ENCODE measurements at regions not wholly inside any gene's neighbourhood (a gene's known extent, or its start where the extent isn't known, plus 50 kb on each side); places are given as distances from the start of the nearest gene placed in this dataset.

GRCh38 chr16:62863139-62863538 lies 826.9 kb upstream of the CDH8 start:
- H3K4me1 Mint-ChIP-seq (ENCODE audit: low read depth): no peaks in the 10 kb centered on the region
- H3K4me3 Mint-ChIP-seq: no peak overlapping the region
- peaks cover 46% of the 10 kb centered on the region for H3K9me3 Mint-ChIP-seq
- TF ChIP-seq, protein P1, sequence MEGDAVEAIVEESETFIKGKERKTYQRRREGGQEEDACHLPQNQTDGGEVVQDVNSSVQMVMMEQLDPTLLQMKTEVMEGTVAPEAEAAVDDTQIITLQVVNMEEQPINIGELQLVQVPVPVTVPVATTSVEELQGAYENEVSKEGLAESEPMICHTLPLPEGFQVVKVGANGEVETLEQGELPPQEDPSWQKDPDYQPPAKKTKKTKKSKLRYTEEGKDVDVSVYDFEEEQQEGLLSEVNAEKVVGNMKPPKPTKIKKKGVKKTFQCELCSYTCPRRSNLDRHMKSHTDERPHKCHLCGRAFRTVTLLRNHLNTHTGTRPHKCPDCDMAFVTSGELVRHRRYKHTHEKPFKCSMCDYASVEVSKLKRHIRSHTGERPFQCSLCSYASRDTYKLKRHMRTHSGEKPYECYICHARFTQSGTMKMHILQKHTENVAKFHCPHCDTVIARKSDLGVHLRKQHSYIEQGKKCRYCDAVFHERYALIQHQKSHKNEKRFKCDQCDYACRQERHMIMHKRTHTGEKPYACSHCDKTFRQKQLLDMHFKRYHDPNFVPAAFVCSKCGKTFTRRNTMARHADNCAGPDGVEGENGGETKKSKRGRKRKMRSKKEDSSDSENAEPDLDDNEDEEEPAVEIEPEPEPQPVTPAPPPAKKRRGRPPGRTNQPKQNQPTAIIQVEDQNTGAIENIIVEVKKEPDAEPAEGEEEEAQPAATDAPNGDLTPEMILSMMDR (IDR thresholded peaks at IDR 0.05): no peak
- no peak for DNase-seq
- H3K27ac Mint-ChIP-seq: no peak overlapping the region
- no peaks in the 10 kb centered on the region for H3K27me3 Mint-ChIP-seq (ENCODE audit: insufficient read depth)
- no peaks in the 10 kb centered on the region for H3K36me3 Mint-ChIP-seq (ENCODE audit: low read depth)

GRCh38 chr16:62853887-62854286 lies 817.6 kb upstream of the CDH8 start:
- Mint-ChIP-seq H3K9me3 (peaks cover 36% of the 10 kb centered on the region), H3K27me3 (ENCODE audit: insufficient read depth) (no peaks in the 10 kb centered on the region), H3K36me3 (ENCODE audit: low read depth) (no peaks in the 10 kb centered on the region), H3K4me3 (no peak overlapping the region), H3K27ac (no peak overlapping the region), H3K4me1 (ENCODE audit: low read depth) (no peaks in the 10 kb centered on the region)
- TF ChIP-seq, protein P1 (IDR thresholded peaks at IDR 0.05): no peak
- DNase-seq: no peak

GRCh38 chr16:62846399-62847057 lies 810.3 kb upstream of the CDH8 start:
- H3K9me3 Mint-ChIP-seq: peaks cover 29% of the 10 kb centered on the region
- no peak overlapping the region for H3K4me3 Mint-ChIP-seq
- no peak overlapping the region for H3K27ac Mint-ChIP-seq
- no peak for DNase-seq
- H3K4me1 Mint-ChIP-seq (ENCODE audit: low read depth): no peaks in the 10 kb centered on the region
- no peaks in the 10 kb centered on the region for H3K36me3 Mint-ChIP-seq (ENCODE audit: low read depth)
- TF ChIP-seq, protein P1 (IDR thresholded peaks at IDR 0.05): no peak
- H3K27me3 Mint-ChIP-seq (ENCODE audit: insufficient read depth): no peaks in the 10 kb centered on the region

DNA sequence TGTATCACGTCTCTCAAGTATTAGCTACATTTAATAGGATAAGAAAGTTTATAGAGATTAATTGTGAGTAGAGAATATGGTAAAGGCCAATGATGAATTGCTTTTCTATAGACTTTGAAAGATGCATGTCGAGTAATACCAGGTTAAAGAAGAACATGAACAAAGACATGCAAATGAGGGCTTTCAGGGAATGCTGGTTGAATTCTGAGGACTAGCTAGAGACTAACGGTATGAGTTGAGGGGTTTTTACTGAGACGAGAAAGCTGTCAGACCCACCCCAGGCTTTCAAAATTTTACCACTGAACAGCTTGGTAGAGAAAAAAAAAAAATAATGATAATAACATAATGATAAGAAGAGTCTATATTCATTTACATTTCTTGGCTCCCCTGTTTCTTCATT lies 796.0 kb upstream of the CDH8 start:
- Mint-ChIP-seq H3K36me3 (ENCODE audit: low read depth) (peaks cover 3% of the 10 kb centered on the region; the same call in 1 of the 2 replicates), H3K27me3 (ENCODE audit: insufficient read depth) (no peaks in the 10 kb centered on the region), H3K27ac (no peak overlapping the region), H3K4me1 (ENCODE audit: low read depth) (no peaks in the 10 kb centered on the region), H3K9me3 (peaks cover 24% of the 10 kb centered on the region), H3K4me3 (no peak overlapping the region)
- TF ChIP-seq, protein P1 (IDR thresholded peaks at IDR 0.05): no peak
- no peak for DNase-seq

GRCh38 chr16:62831235-62831850 lies 795.1 kb upstream of the CDH8 start:
- no peak overlapping the region for H3K4me3 Mint-ChIP-seq
- no peak for DNase-seq
- no peaks in the 10 kb centered on the region for H3K27me3 Mint-ChIP-seq (ENCODE audit: insufficient read depth)
- peaks cover 3% of the 10 kb centered on the region; the same call in 1 of the 2 replicates for H3K36me3 Mint-ChIP-seq (ENCODE audit: low read depth)
- peaks cover 24% of the 10 kb centered on the region for H3K9me3 Mint-ChIP-seq
- no peaks in the 10 kb centered on the region for H3K4me1 Mint-ChIP-seq (ENCODE audit: low read depth)
- H3K27ac Mint-ChIP-seq: no peak overlapping the region
- TF ChIP-seq, protein P1 (IDR thresholded peaks at IDR 0.05): no peak

Measured in HFFc6 (cell line).